Mononuclear cell (primary cell): ENCODE measurements at regions not wholly inside any gene's neighbourhood (a gene's known extent, or its start where the extent isn't known, plus 50 kb on each side); places are given as distances from the start of the nearest gene placed in this dataset.

Source experiments
- H3K27me3 ChIP-seq: 2 replicates; pipeline ENCODE4 v1.6.0; 2011; ENCODE audit warnings: low read length, control low read depth; ENCODE audit not compliant: insufficient read depth
- H3K4me1 ChIP-seq: 2 replicates; pipeline ENCODE4 v1.5.1; 2011; ENCODE audit warnings: mild to moderate bottlenecking, low read length, control low read depth; ENCODE audit not compliant: insufficient read depth
- H3K4me3 ChIP-seq: 2 replicates; pipeline ENCODE4 v1.5.1; 2011; ENCODE audit warnings: mild to moderate bottlenecking, low read length, moderate library complexity
- H3K9me3 ChIP-seq: 2 replicates; pipeline ENCODE4 v1.5.1; 2011; ENCODE audit warnings: low read depth, mild to moderate bottlenecking, control low read depth, low read length

DNA sequence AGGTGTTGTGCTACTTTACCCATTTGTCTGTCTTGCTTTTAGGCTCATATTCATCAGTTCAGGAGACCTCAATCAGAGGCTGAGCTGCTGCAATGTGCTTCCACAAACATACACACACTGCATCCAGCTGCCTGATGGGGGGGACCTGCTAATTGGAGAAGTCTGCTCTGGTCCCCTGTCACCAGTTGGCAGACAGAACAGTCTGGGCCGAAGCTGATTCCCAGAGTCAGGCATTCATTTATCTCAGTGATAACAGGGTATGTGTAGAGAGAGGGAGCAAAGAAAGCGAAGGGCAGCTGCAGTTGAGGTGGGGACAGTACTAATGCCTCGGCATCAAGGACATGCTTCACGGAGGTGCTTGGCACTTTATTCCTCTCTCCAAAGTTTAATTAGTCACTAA lies 584.3 kb upstream of the PIK3C3 start:
- Histone ChIP-seq H3K4me3 (no peak overlapping the region), H3K27me3 (no peaks in the 10 kb centered on the region), H3K9me3 (no peaks in the 10 kb centered on the region), H3K4me1 (no peaks in the 10 kb centered on the region)

DNA sequence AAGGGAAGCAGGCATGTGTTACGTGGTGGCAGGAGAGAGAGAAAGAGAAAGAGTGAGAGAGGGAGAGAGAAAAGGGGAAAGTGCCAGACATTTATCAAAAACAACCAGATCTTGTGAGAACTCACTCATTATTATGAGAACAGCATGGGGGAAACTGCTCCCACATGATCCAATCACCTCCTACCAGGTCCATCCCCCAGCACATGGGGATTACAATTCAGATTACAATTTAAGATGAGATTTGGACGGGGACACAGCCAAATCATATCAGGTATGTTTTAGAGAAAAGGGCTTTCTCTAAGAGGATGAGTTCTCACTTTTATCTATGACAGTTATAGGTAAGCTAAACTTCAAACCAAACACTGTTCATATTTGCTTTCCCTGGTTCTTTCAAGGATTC lies 597.3 kb upstream of the PIK3C3 start:
- no peaks in the 10 kb centered on the region for H3K27me3 ChIP-seq
- no peaks in the 10 kb centered on the region for H3K9me3 ChIP-seq
- no peak overlapping the region for H3K4me3 ChIP-seq
- H3K4me1 ChIP-seq = no peaks in the 10 kb centered on the region

DNA sequence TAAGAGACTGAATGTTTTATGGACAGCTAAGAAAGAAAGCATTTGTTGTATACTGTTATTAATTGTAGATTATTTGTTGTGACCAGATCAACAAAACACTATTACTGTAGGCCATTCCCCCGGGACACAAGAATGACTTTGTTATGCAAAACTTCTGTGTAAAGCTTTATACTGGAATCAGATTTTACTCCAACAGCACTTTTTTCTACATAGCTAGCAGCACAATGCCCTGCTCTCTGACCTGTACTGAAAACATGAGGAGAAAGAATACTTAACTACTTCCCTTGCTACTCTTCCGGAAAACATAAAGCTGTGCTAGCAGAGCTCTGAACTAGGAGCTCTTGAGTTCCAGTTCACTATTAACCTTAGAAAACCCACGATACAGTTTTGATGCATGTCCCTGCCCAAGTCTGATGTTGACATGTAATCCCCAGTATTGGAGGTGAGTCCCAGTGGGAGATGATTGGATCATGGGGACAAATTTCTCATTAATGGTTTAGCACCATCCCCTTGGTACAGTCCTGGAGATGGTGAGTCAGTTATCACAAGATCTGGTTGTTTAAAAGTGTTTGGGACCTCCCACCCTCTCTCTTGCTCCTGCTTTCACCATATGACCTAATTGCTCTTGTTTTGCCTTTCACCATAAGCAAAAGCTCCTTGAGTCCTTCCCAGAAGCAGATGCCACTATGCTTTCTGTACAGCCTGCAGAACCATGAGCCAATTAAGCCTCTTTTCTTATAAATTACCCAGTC lies 601.1 kb upstream of the PIK3C3 start:
- Histone ChIP-seq H3K4me1 (no peaks in the 10 kb centered on the region), H3K9me3 (no peaks in the 10 kb centered on the region), H3K27me3 (no peaks in the 10 kb centered on the region), H3K4me3 (no peak overlapping the region)

DNA sequence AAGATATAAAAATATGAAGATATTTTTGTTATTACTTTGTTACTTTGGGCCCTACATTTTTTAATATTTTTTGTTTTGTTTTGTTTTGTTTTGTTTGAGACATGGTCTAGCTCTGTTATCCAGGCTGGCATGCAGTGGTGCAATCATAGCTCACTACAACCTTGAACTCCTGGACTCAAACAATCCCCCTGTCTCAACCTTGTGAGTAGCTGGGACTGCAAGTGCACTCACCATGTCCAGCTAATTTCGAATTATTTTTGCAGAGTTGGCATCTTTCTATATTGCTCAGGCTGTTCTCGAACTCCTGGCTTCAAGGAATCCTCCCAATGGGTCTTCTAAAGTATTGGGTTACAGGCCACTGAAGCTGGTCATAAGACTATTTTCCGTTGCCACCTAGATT lies 603.6 kb upstream of the PIK3C3 start:
- H3K4me1 ChIP-seq = no peaks in the 10 kb centered on the region
- no peaks in the 10 kb centered on the region for H3K9me3 ChIP-seq
- no peaks in the 10 kb centered on the region for H3K27me3 ChIP-seq
- H3K4me3 ChIP-seq = no peak overlapping the region

DNA sequence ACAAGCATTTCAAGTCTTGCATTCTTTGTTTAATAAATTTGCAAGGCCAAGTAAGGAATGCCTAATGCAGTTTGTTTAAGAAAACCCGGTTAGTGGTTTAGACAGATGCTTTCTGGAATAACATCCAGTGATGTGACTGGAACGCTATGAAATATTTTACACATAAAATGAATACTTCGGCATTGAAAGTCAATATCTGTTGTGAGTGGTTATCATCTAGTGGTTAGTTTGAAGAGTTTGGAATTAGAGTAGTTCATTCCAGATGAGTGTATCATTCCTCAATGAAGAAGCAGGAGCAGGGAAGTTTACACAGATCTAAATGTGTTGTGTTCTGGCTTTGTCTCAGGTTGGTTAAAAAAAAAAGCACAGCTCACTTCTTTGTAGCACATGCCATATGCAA lies 608.0 kb upstream of the PIK3C3 start:
- Histone ChIP-seq H3K4me3 (no peak overlapping the region), H3K4me1 (no peaks in the 10 kb centered on the region), H3K27me3 (no peaks in the 10 kb centered on the region), H3K9me3 (no peaks in the 10 kb centered on the region)

DNA sequence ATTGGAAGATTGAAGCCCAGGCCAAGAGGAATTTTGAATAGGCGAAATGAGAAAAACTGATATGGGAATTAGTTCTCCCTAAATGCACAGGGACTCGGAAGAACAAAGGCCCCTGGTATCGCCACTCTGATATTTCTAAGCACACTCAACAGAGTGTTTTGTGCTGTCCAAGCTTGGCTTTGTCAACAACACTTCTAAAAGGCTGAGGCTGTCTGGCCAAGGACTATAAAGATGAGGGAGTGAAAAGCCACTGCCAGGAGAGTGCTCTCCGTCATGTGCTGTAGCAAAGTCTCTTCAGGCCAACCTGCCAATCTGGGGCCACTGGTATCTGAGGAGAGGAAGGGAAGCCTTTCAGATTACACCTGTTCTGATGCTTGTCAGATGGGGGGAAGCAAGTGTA lies 611.2 kb upstream of the PIK3C3 start:
- H3K27me3 ChIP-seq = no peaks in the 10 kb centered on the region
- H3K4me1 ChIP-seq = no peaks in the 10 kb centered on the region
- no peak overlapping the region for H3K4me3 ChIP-seq
- no peaks in the 10 kb centered on the region for H3K9me3 ChIP-seq

DNA sequence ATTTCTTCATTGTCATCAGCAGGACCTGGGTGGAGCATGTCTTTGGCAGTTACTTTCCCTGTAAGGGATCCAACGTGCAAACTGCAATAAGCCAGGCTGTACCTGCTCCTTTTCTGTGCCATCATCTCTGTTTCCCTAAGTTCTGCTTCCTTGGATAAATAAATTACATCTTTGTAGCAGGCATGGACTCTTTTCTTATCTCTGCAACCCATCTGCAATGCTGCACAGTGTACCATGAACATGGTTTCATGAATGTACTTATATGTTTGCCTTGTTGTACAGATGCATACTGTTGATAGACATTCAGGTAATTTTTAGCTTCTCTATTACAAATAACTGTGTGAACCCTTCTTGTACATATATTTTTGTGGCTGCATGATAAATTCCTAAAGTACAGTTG lies 616.7 kb upstream of the PIK3C3 start:
- Histone ChIP-seq H3K9me3 (no peaks in the 10 kb centered on the region), H3K4me3 (no peak overlapping the region), H3K27me3 (no peaks in the 10 kb centered on the region), H3K4me1 (no peaks in the 10 kb centered on the region)

DNA sequence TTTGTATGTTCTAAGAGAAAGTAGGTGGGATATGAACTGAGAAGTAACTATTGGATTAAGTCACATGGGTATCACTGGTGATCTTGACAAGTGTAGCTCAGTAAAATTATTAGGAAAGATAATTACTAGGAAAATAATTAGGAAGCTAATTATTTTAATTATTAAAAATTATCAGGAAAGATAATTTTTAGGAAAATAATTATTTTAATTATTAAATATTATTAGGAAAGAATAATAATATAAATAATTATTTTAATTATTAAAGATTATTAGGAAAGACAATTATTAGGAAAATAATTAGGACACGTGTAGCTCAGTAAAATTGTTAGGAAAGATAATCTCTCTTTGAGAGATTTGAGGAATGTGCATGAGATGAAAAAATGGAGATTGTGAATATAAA lies 623.4 kb upstream of the PIK3C3 start:
- Histone ChIP-seq H3K27me3 (no peaks in the 10 kb centered on the region), H3K9me3 (no peaks in the 10 kb centered on the region), H3K4me3 (no peak overlapping the region), H3K4me1 (no peaks in the 10 kb centered on the region)

DNA sequence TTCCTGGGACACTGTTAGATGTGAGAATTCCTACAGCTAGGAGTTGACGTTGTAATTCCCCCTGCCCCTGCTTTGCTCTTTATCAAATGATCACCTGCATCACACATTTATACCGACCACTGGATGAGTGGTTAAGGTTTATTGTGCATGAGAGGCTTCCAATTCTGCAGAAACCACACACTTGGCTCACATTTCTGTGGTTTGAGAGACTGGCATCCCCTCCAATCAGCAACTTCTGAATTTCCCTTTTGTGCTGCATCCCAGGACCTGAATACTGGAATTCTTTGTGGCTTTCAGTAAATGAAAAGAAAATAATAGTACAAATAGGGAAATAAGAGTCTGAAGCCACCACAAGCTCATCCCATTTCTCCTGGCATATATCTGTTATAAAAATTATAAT lies 628.7 kb upstream of the PIK3C3 start:
- H3K27me3 ChIP-seq = no peaks in the 10 kb centered on the region
- no peaks in the 10 kb centered on the region for H3K4me1 ChIP-seq
- H3K9me3 ChIP-seq = no peaks in the 10 kb centered on the region
- no peak overlapping the region for H3K4me3 ChIP-seq

DNA sequence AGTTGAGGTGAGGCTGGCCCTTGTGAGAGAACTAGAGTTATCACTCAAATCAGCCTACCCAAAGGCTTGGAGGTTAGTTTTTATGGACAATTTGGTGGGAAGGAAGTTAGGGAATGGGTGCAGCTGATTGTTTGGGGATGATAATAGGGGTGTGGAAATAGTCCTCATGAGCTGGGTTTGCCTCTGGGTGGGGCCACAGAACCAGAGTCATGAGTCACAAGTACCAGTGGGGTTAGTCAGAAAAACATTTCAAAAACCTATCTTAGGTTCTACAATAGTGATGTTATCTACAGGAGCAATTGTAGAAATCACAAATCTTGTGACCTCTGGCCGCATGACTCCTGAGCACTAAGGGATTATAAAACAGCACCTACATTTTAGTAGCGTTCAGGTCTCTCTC lies 630.1 kb upstream of the PIK3C3 start:
- no peak overlapping the region for H3K4me3 ChIP-seq
- no peaks in the 10 kb centered on the region for H3K27me3 ChIP-seq
- no peaks in the 10 kb centered on the region for H3K9me3 ChIP-seq
- H3K4me1 ChIP-seq = no peaks in the 10 kb centered on the region

DNA sequence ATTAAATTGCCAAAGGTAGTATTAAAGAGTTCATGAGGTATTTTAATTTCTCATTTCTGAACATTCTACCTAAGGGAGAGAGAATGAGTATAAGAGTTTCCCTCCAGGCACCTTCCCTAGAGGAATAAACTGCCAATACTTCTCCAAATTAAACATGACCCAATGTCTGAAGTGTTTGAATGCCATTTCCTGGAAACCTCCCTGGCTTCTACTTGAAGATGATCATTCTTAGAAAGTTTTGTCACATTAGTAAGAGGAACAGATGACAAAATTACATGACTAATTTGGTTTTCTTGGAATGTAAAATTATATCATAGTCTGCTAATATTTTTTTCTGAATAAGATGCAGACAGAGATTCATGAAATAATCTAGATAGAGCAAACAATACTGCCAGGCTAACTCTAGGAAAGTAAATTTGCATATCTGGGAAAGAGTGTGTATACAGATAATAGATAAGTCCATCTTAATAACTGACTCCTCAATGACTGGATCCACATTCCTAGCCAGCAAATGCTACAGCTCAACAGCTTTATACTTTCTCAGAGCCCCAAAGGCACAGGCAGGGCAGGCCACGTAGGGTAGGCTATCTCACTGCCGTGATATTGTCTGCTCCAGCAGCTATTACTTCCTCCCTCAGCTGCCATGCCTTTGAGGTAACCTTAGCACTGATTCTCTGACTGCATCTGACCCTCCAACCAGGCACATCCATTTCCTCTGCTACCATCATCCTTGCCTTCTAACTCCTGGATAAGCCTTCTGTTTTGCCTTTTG lies 630.8 kb upstream of the PIK3C3 start:
- no peaks in the 10 kb centered on the region for H3K4me1 ChIP-seq
- no peaks in the 10 kb centered on the region for H3K9me3 ChIP-seq
- H3K4me3 ChIP-seq = no peak overlapping the region
- H3K27me3 ChIP-seq = no peaks in the 10 kb centered on the region

DNA sequence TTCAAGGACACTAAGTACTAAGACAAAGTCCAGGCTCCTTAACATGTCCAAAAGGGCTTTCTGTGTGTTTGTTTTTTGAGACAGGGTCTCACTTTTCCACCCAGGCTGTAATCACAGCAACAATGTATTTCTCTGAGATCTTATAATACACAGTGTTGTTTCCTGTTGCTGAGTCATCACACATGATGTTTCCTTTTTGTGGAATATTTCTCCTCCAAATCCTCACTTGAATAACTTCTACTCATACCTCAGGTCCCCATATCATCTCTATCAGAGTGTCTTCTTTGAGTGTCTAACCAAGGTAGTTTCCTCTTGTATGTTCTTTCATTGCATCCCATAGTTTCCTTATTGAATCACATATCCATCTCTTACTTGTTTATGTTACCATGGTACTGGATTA lies 632.0 kb upstream of the PIK3C3 start:
- no peaks in the 10 kb centered on the region for H3K4me1 ChIP-seq
- H3K9me3 ChIP-seq = no peaks in the 10 kb centered on the region
- no peaks in the 10 kb centered on the region for H3K27me3 ChIP-seq
- H3K4me3 ChIP-seq = no peak overlapping the region

DNA sequence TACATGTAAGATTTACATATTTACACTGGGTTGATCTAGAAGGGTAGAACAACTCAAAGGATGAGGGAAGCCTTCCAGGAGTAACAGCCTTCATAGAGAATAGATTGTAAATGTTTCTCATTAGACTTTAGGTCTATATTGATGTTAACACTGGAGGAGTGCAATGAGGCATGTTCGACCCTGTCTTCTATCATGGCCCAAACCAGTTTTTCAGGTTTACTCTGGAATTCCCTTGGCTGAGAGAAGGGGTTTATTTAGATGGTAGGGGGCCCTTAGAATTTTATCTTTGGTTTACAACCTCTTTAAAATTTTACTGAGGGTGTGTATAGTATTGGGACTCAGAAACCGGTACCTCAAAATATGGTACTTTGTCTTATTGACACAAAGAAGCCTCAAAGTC lies 634.9 kb upstream of the PIK3C3 start:
- Histone ChIP-seq H3K27me3 (no peaks in the 10 kb centered on the region), H3K4me3 (no peak overlapping the region), H3K9me3 (no peaks in the 10 kb centered on the region), H3K4me1 (no peaks in the 10 kb centered on the region)

DNA sequence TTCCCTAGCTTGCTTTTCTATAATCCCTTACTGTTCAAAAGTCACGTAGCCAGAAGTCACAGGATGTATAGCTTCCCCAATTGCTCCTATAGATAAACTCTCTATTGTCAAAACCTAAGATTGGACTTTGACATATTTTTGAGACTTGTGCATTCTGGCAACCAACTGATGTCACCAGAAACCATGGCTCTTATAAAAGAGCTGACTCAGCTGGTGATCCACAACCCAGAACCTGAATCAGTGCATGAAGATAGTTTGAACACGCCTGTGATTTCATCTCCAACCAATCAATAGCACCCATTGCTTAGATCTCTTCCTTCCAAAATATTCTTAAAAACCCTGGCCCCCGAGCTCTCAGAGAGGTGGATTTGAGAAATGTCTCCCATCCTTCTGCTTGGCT lies 639.9 kb upstream of the PIK3C3 start:
- H3K4me1 ChIP-seq = no peaks in the 10 kb centered on the region
- peaks cover 7% of the 10 kb centered on the region for H3K9me3 ChIP-seq
- H3K27me3 ChIP-seq = no peaks in the 10 kb centered on the region
- no peak overlapping the region for H3K4me3 ChIP-seq

DNA sequence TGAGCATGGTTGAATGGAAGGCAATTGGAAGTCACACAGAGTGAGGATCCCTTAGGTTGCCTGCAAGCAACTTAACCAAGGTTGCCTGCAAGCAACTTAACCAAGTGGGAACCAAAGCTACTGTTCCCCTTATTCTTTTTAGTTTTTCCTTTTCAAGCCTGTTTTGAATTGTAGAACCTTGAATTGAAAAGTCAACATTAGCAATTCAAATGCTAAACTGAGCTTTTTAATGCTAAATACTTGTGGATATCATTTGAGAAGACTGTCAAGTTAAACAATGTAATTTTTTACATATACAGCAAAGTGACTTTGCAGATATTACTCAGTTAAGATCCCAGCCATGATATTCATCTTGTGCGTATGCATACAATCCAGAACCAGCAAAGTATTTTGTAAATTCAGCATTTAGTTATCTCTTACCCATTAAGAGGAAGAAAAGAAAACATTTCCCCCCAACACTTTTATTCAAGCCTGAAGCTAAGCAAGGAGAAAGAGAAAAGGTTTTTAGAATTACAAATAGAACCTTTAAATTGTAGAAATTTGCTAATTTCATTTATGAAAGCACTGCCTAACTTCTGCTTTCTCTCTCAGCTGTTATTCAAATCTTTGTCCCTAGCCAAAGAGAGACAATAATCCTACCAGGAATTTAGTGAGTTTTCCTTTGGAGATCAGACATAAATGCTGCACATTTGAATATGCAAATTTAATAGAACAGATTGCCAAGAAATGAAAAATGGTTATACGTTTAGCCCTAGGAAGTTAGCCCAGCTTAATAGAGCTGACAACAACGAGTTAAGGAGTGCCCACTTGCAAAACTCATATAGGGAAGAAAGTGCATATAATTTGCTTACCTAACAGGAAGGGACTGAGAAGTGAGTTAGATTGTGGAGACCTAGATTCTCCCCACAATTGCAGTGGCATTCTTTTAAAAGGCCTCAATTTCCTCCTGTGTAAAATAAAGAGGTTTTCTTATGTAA lies 643.2 kb upstream of the PIK3C3 start:
- H3K27me3 ChIP-seq = no peaks in the 10 kb centered on the region
- no peak overlapping the region for H3K4me3 ChIP-seq
- H3K9me3 ChIP-seq = peaks cover 7% of the 10 kb centered on the region

More for the DNA sequence above, 643.2 kb upstream of the PIK3C3 start:
- no peaks in the 10 kb centered on the region for H3K4me1 ChIP-seq
